ENCODE measurements at regions not wholly inside any gene's neighbourhood (a gene's known extent, or its start where the extent isn't known, plus 50 kb on each side); places are given as distances from the start of the nearest gene placed in this dataset.
"Not testable (repeated sequence)": the region's sequence is repeated elsewhere in the genome, so short reads cannot be mapped to it uniquely, and the experiment has no call there.

GRCh38 chr3:59401924-59402323 is 352.1 kb upstream of the CFAP20DC start:
- no peak for DNase-seq

GRCh38 chr3:59392116-59392515 is 342.3 kb upstream of the CFAP20DC start:
- no peak for DNase-seq

- DNase-seq: peak; percentile 47
Observed at GRCh38 chr3:59391131-59391530, 341.3 kb upstream of the CFAP20DC start.

DNA sequence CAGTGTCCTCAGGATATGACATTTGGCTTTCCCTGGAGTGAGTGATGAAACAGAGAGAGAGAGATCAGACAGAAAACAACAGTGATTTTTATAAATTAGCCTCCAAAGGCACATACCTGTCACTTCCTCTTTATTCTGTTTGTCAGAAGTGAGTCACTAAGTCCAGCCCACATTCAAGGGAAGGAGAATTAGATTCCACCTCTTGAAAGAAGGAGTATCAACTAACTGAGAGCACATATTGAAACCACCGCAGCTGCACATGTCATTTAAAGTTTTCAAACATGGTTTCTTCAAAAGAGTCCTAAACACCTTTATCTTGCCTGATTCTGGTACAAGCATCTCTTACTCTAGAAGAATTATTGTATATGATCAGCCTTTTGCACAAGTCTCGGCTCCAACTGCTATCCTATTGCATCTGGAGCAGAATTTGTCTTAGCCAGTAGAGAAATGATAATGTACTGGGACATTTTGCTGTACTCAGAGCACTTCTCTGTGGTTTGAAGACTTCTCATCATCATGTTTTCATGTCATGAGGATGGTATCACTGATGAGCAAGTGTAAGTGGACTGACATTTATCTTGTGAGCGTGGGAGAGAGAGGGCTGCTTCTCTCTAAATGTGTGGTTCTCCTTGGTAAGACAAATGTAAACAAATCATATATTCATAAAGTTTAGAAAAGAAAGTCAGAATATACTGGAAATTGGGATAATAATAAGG is 338.9 kb upstream of the CFAP20DC start:
- DNase-seq: no peak

GRCh38 chr3:59386165-59386564 is 336.3 kb upstream of the CFAP20DC start:
- DNase-seq: no peak

DNA sequence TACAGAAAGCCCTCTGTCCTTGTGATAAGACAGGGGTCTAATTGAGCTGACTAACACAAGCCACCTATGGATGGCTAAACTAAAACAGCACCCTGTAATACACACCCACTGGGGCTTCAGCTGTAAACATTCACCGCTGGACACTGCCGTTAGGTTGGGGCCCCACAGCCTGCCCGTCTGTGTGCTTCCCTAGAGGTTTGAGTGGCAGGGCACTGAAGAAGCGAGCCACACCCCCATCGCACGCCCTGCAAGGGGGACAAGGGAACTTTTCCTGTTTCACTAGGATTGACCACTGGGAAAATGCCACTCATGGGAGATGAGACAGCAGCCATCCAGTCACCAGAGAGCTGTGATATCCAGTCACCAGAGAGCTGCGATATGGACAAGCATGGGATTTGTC is 335.7 kb upstream of the CFAP20DC start:
- DNase-seq: no peak

GRCh38 chr3:59381282-59381681 is 331.5 kb upstream of the CFAP20DC start:
- DNase-seq: no peak

GRCh38 chr3:59380146-59380545 is 330.3 kb upstream of the CFAP20DC start:
- DNase-seq: no peak

GRCh38 chr3:59374818-59375211 is 325.0 kb upstream of the CFAP20DC start:
- DNase-seq: no peak

- DNase-seq: no peak
Observed at GRCh38 chr3:59374091-59374817, 324.4 kb upstream of the CFAP20DC start.

DNA sequence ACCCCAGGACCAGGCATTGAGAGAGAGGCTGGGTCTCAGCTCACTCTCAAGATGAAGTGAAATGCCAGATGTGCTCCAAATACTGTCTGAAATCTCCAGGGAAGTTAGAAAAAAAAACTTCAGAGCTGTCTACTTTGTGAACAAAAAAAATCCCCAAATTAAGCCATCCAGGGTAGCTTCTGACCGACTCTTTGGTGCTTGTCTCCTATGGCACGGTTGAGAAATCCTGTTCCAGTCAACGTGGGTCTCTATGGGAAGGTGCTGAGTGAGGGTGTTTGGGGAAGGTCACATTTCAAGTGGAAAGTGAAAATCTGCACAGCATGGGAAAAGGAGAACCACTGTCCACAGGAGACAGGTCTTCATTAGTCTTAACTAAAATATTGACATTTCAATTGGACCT is 322.5 kb upstream of the CFAP20DC start:
- DNase-seq: no peak

GRCh38 chr3:59368900-59369675 is 319.3 kb upstream of the CFAP20DC start:
- no peak for DNase-seq

- DNase-seq: no peak
Observed at GRCh38 chr3:59367150-59367549, 317.3 kb upstream of the CFAP20DC start.

DNA sequence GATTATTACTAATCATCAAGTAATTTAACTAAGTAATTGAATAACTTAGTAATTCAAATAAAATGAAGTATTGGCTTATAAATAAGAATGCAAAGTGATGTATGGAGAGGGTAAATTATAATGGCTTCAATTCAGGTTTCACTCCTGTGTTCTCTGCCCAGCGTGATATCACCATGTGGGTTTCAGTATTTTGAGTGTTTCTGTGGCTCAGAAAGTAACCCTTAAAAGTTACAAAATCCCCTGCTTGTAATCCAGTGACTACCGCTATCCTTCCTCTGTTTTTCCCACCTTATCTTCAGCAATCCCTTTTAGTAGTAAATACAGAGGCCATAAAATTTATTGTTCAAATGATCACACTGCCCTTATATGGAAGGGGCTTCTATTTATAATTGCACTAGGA is 316.4 kb upstream of the CFAP20DC start:
- no peak for DNase-seq

DNA sequence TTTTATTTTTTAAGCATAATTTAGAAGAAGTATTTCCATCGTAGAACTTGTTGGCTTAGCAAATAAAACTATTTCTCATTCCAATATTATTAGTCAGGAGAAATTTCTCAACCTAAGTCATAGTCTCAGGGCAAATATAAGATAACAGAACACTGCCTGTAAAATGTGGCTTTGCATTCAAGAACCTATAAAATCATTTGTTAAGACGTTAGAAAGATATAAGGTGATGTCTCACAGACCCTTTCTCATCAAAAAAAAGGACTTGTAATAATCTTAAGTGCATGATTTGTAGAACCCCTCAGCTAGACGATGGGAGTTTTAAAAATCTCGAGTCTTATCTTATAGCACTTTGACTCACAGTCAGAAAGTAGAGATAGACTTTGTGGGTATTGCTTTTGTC is 314.7 kb upstream of the CFAP20DC start:
- DNase-seq: no peak

DNA sequence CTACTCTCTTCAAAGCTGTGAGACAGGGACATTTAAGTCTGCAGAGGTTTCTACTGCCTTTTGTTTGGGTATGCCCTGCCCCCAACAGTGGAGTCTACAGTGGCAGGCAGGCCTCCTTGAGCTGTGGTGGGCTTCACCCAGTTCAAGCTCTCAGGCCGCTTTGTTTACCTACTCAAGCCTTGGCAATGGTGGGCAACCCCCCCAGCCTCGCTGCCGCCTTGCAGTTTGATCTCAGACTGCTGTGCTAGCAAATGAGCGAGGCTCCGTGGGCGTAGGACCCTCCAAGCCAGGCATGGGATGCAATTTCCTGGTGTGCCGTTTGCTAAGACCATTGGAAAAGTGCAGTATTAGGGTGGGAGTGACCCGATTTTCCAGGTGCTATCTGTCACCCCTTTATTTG is 310.5 kb upstream of the CFAP20DC start:
- DNase-seq: not testable (repeated sequence)

GRCh38 chr3:59341459-59341858 is 291.6 kb upstream of the CFAP20DC start:
- no peak for DNase-seq

- no peak for DNase-seq
Observed at GRCh38 chr3:59339818-59340217, 290.0 kb upstream of the CFAP20DC start.

- no peak for DNase-seq
Observed at GRCh38 chr3:59338934-59339333, 289.1 kb upstream of the CFAP20DC start.

DNA sequence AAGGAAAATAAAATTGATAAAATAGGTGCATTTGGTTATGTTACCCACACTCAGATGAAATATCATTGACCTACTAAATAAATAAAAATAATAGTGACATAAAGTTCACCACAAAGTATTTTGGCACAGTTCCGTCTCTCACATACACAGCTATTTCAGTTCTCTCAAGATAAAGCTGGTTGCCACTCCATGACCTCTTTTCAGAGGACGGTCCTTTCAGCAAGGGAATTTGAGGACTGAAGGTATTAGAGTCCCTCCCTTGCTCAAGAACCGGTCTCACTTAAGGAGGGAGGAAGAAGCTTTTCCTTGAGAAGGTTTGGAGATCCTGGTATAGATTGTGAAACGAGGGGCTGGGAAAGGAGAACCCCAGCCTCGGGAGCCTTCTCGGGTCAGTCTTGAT is 285.5 kb upstream of the CFAP20DC start:
- DNase-seq: no peak

DNA sequence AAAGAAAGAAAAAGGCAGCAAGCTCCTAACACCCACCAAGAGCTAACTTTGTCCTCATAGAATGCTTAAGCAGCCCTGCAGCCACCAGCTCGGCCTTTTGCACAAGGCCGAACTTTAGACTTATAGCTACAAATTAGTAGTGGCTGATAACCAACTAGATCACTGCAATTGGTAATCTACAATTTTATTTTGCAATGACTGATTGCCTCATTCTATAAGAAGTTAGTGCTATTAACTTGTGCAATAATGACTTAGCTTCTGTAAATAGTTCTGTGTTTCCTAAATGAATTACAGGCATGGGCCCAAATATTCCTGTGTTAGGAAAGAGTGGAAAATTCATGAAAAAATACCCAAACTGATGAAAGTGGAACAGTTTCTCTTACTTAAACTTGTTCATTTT is 284.8 kb upstream of the CFAP20DC start:
- DNase-seq: no peak

DNA sequence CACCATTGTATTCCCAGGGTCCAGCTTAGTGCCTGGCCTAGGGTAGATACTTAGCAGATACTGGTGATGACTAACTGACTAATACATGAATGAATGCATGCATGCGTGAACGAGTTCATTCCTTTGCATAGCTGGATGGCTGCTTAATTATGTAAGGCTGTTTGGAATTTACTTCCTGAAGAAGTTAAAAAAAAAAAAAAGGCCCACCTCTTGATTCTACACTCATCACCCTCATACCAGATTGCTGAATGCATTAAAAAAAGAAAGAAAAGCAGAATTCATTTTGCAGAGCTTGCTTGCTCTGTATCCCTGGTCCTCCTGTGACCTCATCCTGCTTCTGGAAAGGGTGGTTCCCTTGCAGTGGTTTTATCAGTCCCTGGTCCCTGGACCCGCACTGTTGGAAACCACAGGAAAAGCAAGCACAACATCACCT is 277.6 kb upstream of the CFAP20DC start:
- DNase-seq: no peak

DNA sequence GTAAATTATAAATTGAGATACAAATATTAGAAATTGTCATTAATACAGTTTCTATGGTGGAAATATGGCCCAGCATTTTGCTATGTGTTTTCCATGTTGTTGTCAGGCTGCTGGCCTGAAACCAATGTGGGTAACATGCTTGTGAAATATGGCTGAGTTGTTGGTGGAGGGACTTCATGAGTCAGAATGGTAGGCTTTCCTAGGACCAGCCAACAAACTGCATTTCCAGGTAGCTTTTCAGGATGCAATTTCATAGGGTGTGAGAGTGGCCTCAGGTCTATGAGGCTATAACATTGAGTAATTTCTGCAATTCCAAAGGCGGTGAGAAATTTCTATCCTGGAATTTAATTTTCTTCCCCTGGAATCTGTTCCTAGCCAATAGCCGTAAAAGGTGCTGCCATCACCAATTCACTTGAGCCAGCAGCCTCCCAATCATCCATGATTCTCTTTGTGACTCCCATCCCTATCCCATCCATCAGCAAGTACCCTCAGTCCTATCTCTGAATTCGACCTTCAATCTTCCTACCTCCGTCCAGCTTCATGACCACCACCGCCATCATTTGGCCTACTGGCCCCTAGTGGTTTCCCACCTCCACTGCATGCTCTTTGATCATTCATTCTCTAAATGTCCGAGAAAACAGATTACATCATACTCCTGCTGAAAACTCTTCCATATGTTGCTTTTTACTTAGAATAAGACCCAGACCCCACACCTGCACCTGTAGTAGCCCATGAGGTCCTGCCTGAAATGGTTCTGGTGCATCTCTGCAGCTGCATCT is 276.6 kb upstream of the CFAP20DC start:
- DNase-seq: no peak

Data from DMS79 (cell line).